ENCODE measurements at regions not wholly inside any gene's neighbourhood (a gene's known extent, or its start where the extent isn't known, plus 50 kb on each side); places are given as distances from the start of the nearest gene placed in this dataset.

GRCh38 chr6:126148853-126149252 is 162.5 kb downstream of the TRMT11 start:
- no peak for DNase-seq

GRCh38 chr6:126152372-126152745 is 166.0 kb downstream of the TRMT11 start:
- no peak for DNase-seq

GRCh38 chr6:126153661-126154060 is 167.3 kb downstream of the TRMT11 start:
- peak; percentile 68 for DNase-seq

- DNase-seq, result no peak
Observed at GRCh38 chr6:126156973-126157372, 170.6 kb downstream of the TRMT11 start.

- DNase-seq, result no peak
Observed at GRCh38 chr6:126167726-126168125, 172.2 kb upstream of the CENPW start.

GRCh38 chr6:126170433-126170832 is 169.5 kb upstream of the CENPW start:
- DNase-seq, result no peak

GRCh38 chr6:126170978-126171382 is 168.9 kb upstream of the CENPW start:
- DNase-seq, result no peak

GRCh38 chr6:126172131-126172530 is 167.8 kb upstream of the CENPW start:
- DNase-seq, result no peak

GRCh38 chr6:126173265-126173664 is 166.7 kb upstream of the CENPW start:
- DNase-seq, result peak; percentile 11

GRCh38 chr6:126174697-126175096 is 165.2 kb upstream of the CENPW start:
- DNase-seq, result no peak

GRCh38 chr6:126175251-126175650 is 164.7 kb upstream of the CENPW start:
- DNase-seq, result no peak

GRCh38 chr6:126176282-126176681 is 163.6 kb upstream of the CENPW start:
- DNase-seq, result no peak

GRCh38 chr6:126180585-126180984 is 159.3 kb upstream of the CENPW start:
- peak; percentile 92 for DNase-seq

- no peak for DNase-seq
Observed at GRCh38 chr6:126181173-126181741, 158.7 kb upstream of the CENPW start.

GRCh38 chr6:126181890-126182289 is 158.0 kb upstream of the CENPW start:
- no peak for DNase-seq

- no peak for DNase-seq
Observed at GRCh38 chr6:126182650-126183311, 157.1 kb upstream of the CENPW start.

GRCh38 chr6:126185774-126186173 is 154.1 kb upstream of the CENPW start:
- no peak for DNase-seq

- DNase-seq, result peak; percentile 54
Observed at GRCh38 chr6:126188279-126188909, 151.5 kb upstream of the CENPW start.

- no peak for DNase-seq
Observed at GRCh38 chr6:126195625-126196236, 144.2 kb upstream of the CENPW start.

- DNase-seq, result no peak
Observed at GRCh38 chr6:126198631-126199030, 141.3 kb upstream of the CENPW start.

- DNase-seq, result no peak
Observed at GRCh38 chr6:126199466-126199865, 140.4 kb upstream of the CENPW start.

GRCh38 chr6:126202707-126203106 is 137.2 kb upstream of the CENPW start:
- DNase-seq, result no peak

GRCh38 chr6:126204126-126204525 is 135.8 kb upstream of the CENPW start:
- no peak for DNase-seq

GRCh38 chr6:126204598-126204997 is 135.3 kb upstream of the CENPW start:
- DNase-seq, result no peak
